OCI-LY3 (cell line): ENCODE measurements at regions not wholly inside any gene's neighbourhood (a gene's known extent, or its start where the extent isn't known, plus 50 kb on each side); places are given as distances from the start of the nearest gene placed in this dataset.

ENCODE experiments used
- H2AFZ ChIP-seq: fragments of 200-600, 300-600 bp; shearing (Covaris generic); 2 replicates; pipeline ENCODE4 v1.6.0; 2014; ENCODE audit warnings: antibody characterized with exemption, low read depth, low read length
- H3K27ac ChIP-seq: fragments of 200-600, 300-600 bp; sonication (generic); 2 replicates; pipeline ENCODE4 v1.5.1; 2014; ENCODE audit warnings: mild to moderate bottlenecking, low read length, moderate library complexity, mixed read lengths
- H3K27me3 ChIP-seq: fragments of 200-600, 300-600 bp; sonication (generic); 2 replicates; pipeline ENCODE4 v1.6.1; 2014; ENCODE audit warnings: low read depth, low read length, mixed read lengths
- H3K36me3 ChIP-seq: fragments of 200-600, 300-600 bp; sonication (generic); replicated peaks from 2 replicates; pipeline ENCODE3; 2014; ENCODE audit warnings: low read depth, low read length, mixed read lengths
- H3K4me1 ChIP-seq: fragments of 300-600, 200-600 bp; sonication (generic); 2 replicates; pipeline ENCODE4 v1.6.1; 2014; ENCODE audit warnings: low read length, mixed read lengths
- H3K4me2 ChIP-seq: fragments of 200-600, 300-600 bp; sonication (generic); 2 replicates; pipeline ENCODE4 v1.6.1; 2014; ENCODE audit warnings: low read length, mixed read lengths
- H3K4me3 ChIP-seq: fragments of 300-600, 200-600 bp; sonication (generic); 2 replicates; pipeline ENCODE4 v1.5.1; 2014; ENCODE audit warnings: antibody characterized with exemption, mild to moderate bottlenecking, low read length, moderate library complexity
- H3K79me2 ChIP-seq: fragments of 300-600, 200-600 bp; shearing (Covaris generic); 2 replicates; pipeline ENCODE4 v1.6.1; 2014; ENCODE audit warnings: mild to moderate bottlenecking, low read length, mixed read lengths
- H3K9ac ChIP-seq: fragments of 300-600, 200-600 bp; shearing (Covaris generic); 2 replicates; pipeline ENCODE4 v1.6.0; 2014; ENCODE audit warnings: mild to moderate bottlenecking, low read length, moderate library complexity
- H3K9me3 ChIP-seq: fragments of 200-600, 300-600 bp; shearing (Covaris generic); 2 replicates; pipeline ENCODE4 v1.6.1; 2014; ENCODE audit warnings: low read length, mixed read lengths; ENCODE audit not compliant: insufficient read depth
- H4K20me1 ChIP-seq: fragments of 200-600, 300-600 bp; sonication (generic); 2 replicates; pipeline ENCODE4 v1.6.1; 2016; ENCODE audit warnings: low read length, mixed read lengths; ENCODE audit not compliant: insufficient read depth
- CTCF ChIP-seq: fragments of 200-600, 300-600 bp; sonication (generic); IDR thresholded peaks from 2 replicates; pipeline ENCODE4 v1.5.1; 2014; ENCODE audit warnings: antibody characterized with exemption, low read length, low read depth
- EZH2phosphoT487 ChIP-seq: fragments of 200-600 bp; shearing (Covaris generic); IDR thresholded peaks from 2 replicates; pipeline ENCODE4 v1.6.1; 2018; ENCODE audit warnings: antibody characterized with exemption, mixed run types, low read depth

- Histone ChIP-seq H3K27ac (no peak overlapping the region), H2AFZ (no peak overlapping the region), H3K9ac (no peak overlapping the region), H3K4me1 (peaks cover 11% of the 10 kb centered on the region), H3K36me3 (no peaks in the 10 kb centered on the region), H4K20me1 (no peaks in the 10 kb centered on the region), H3K4me2 (no peak overlapping the region), H3K4me3 (no peak overlapping the region), H3K27me3 (no peaks in the 10 kb centered on the region), H3K9me3 (no peaks in the 10 kb centered on the region), H3K79me2 (no peaks in the 10 kb centered on the region)
- TF ChIP-seq EZH2phosphoT487 (no peak), CTCF (no peak)
Measured at GRCh38 chr1:38296047-38296446, 249.5 kb upstream of the POU3F1 start.

DNA sequence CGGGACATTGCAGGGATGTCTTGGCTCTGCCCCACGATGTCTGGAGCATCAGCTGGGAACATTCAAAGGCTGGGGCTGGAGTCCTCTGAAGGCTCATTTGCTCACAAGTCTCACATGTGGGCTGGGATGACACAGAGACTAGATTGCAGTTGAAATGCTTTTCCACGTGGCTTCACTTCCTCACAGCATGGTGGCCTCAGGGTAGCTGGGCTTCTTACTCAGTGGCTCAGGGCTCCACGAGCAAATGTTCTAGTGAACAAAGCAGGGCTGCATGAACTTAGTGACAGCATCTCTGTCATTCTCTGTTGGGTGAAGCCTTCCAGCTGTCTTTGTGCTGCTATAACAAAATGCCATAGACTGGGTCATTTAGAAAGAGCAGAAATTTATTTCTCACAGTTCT is 247.0 kb upstream of the POU3F1 start:
- no peaks in the 10 kb centered on the region for H3K36me3 ChIP-seq
- no peak overlapping the region for H3K27ac ChIP-seq
- no peaks in the 10 kb centered on the region for H4K20me1 ChIP-seq
- H3K4me3 ChIP-seq, result no peak overlapping the region
- no peaks in the 10 kb centered on the region for H3K79me2 ChIP-seq
- TF ChIP-seq EZH2phosphoT487, result no peak
- no peak for TF ChIP-seq CTCF
- H3K4me2 ChIP-seq, result no peak overlapping the region
- H3K9ac ChIP-seq, result no peak overlapping the region
- no peaks in the 10 kb centered on the region for H3K27me3 ChIP-seq
- no peak overlapping the region for H2AFZ ChIP-seq
- H3K9me3 ChIP-seq, result no peaks in the 10 kb centered on the region
- peaks cover 11% of the 10 kb centered on the region for H3K4me1 ChIP-seq

- no peak overlapping the region for H2AFZ ChIP-seq
- no peak overlapping the region for H3K27ac ChIP-seq
- H3K4me2 ChIP-seq, result no peak overlapping the region
- no peaks in the 10 kb centered on the region for H3K27me3 ChIP-seq
- H3K9ac ChIP-seq, result no peak overlapping the region
- no peaks in the 10 kb centered on the region for H3K9me3 ChIP-seq
- TF ChIP-seq EZH2phosphoT487 (no peak), CTCF (no peak)
- H3K4me3 ChIP-seq, result no peak overlapping the region
- no peaks in the 10 kb centered on the region for H3K36me3 ChIP-seq
- H3K4me1 ChIP-seq, result peaks cover 6% of the 10 kb centered on the region
- no peaks in the 10 kb centered on the region for H3K79me2 ChIP-seq
- no peaks in the 10 kb centered on the region for H4K20me1 ChIP-seq
Measured at GRCh38 chr1:38292969-38293368, 246.4 kb upstream of the POU3F1 start.

DNA sequence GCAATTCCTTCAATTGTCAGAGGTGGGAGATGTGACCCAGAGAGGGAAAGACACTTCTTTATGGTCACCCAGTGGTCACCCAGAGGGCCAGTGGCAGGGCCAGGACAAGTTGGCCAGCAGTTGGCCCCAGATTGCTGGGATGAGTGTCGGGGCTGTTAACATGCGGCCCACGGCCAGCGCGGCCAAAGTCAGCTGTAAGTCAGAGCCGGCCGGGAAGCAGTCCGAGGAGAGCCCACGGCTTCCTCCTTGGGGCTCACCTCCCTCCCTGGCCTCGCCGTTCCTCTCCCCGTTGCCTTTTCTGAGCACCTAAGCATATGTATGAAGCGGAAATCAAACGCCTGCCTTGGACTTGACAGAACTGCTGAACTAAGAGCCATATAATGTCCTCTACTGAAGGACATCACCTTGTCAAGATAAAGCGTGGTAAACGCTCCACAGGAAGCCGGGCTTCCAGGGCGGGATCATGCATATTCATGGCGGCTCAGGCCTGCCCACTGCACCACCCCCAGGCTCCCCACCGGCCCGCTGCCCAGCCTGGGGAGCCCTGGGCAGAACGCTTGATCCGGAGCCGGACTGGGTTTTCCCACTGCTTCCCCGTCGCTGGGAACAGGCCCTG is 245.4 kb upstream of the POU3F1 start:
- H3K4me1 ChIP-seq, result peaks cover 6% of the 10 kb centered on the region
- TF ChIP-seq CTCF (no peak), EZH2phosphoT487 (no peak)
- no peaks in the 10 kb centered on the region for H3K27me3 ChIP-seq
- H3K9me3 ChIP-seq, result no peaks in the 10 kb centered on the region
- no peak overlapping the region for H3K9ac ChIP-seq
- H4K20me1 ChIP-seq, result no peaks in the 10 kb centered on the region
- H3K4me2 ChIP-seq, result no peak overlapping the region
- H3K4me3 ChIP-seq, result no peak overlapping the region
- H2AFZ ChIP-seq, result no peak overlapping the region
- no peaks in the 10 kb centered on the region for H3K79me2 ChIP-seq
- H3K27ac ChIP-seq, result no peak overlapping the region
- no peaks in the 10 kb centered on the region for H3K36me3 ChIP-seq
